GM19351 (cell line): ENCODE measurements at regions not wholly inside any gene's neighbourhood (a gene's known extent, or its start where the extent isn't known, plus 50 kb on each side); places are given as distances from the start of the nearest gene placed in this dataset.

Experiments
- ATAC-seq: cut with Tn5 transposase; IDR thresholded peaks from one replicate; pipeline ENCODE4 v1.9.1; 2021; ENCODE audit warnings: mild to moderate bottlenecking, moderate library complexity; ENCODE audit not compliant: unreplicated experiment

- no peak for ATAC-seq
These were observed 54.8 kb upstream of the SPON1 start for GRCh38 chr11:13907678-13908077.

- no peak for ATAC-seq
These were observed 54.0 kb upstream of the SPON1 start for GRCh38 chr11:13908535-13908934.
